IPS DF 19.7 (cell line): ENCODE measurements at regions not wholly inside any gene's neighbourhood (a gene's known extent, or its start where the extent isn't known, plus 50 kb on each side); places are given as distances from the start of the nearest gene placed in this dataset.
"Not testable (repeated sequence)": the region's sequence is repeated elsewhere in the genome, so short reads cannot be mapped to it uniquely, and the experiment has no call there.

Experiments used
- DNase-seq: peaks from one replicate; pipeline ENCODE4 v3.0.0-alpha.2; 2013; ENCODE audit warnings: low read depth, low spot score

GRCh38 chr10:33660329-33660728, 325.9 kb upstream of the NRP1 start:
- DNase-seq = no peak

- DNase-seq = no peak
Observed at GRCh38 chr10:33657913-33658312, 323.4 kb upstream of the NRP1 start.

GRCh38 chr10:33657154-33657908, 322.9 kb upstream of the NRP1 start:
- no peak for DNase-seq

GRCh38 chr10:33655921-33656320, 321.5 kb upstream of the NRP1 start:
- DNase-seq = no peak

- DNase-seq = no peak
Observed at GRCh38 chr10:33655165-33655815, 320.8 kb upstream of the NRP1 start.

GRCh38 chr10:33653584-33654367, 319.3 kb upstream of the NRP1 start:
- no peak for DNase-seq

GRCh38 chr10:33652870-33653269, 318.4 kb upstream of the NRP1 start:
- no peak for DNase-seq

- not testable (repeated sequence) for DNase-seq
Observed at GRCh38 chr10:33650131-33650530, 315.7 kb upstream of the NRP1 start.

GRCh38 chr10:33643042-33643441, 308.6 kb upstream of the NRP1 start:
- DNase-seq = no peak

GRCh38 chr10:33638891-33639290, 304.4 kb upstream of the NRP1 start:
- no peak for DNase-seq

GRCh38 chr10:33638374-33638773, 303.9 kb upstream of the NRP1 start:
- DNase-seq = no peak

- no peak for DNase-seq
Observed at GRCh38 chr10:33635967-33636515, 301.6 kb upstream of the NRP1 start.

- no peak for DNase-seq
Observed at GRCh38 chr10:33632432-33632831, 298.0 kb upstream of the NRP1 start.

- no peak for DNase-seq
Observed at GRCh38 chr10:33631991-33632390, 297.5 kb upstream of the NRP1 start.

GRCh38 chr10:33630761-33631160, 296.3 kb upstream of the NRP1 start:
- DNase-seq = no peak

- DNase-seq = no peak
Observed at GRCh38 chr10:33627611-33628010, 293.1 kb upstream of the NRP1 start.

GRCh38 chr10:33626798-33627466, 292.5 kb upstream of the NRP1 start:
- DNase-seq = no peak

- no peak for DNase-seq
Observed at GRCh38 chr10:33623669-33624068, 289.2 kb upstream of the NRP1 start.

- DNase-seq = no peak
Observed at GRCh38 chr10:33621101-33621500, 286.6 kb upstream of the NRP1 start.

GRCh38 chr10:33618196-33618595, 283.7 kb upstream of the NRP1 start:
- no peak for DNase-seq

GRCh38 chr10:33617381-33618080, 283.1 kb upstream of the NRP1 start:
- no peak for DNase-seq
